ENCODE measurements at regions not wholly inside any gene's neighbourhood (a gene's known extent, or its start where the extent isn't known, plus 50 kb on each side); places are given as distances from the start of the nearest gene placed in this dataset.

- in situ Hi-C loops (cut with HindIII; ENCODE audit: low pct_unique_long_range_greater_than_20kb, low sequenced_read_pairs) (no loop called here), intact Hi-C loops (cut with micrococcal nuclease; ENCODE audit: unreplicated experiment) (no loop called here)
- no peaks in the 10 kb centered on the region for H3K27me3 ChIP-seq (ENCODE audit: control insufficient read depth, insufficient read depth, low read length)
- H3K4me1 ChIP-seq (ENCODE audit: control insufficient read depth, insufficient read depth, low read length), result no peaks in the 10 kb centered on the region
- H3K9me3 ChIP-seq (ENCODE audit: control insufficient read depth, insufficient read depth, low read depth, low read length), result no peaks in the 10 kb centered on the region
- ATAC-seq (no peak), DNase-seq (ENCODE audit: low read depth, low spot score) (no peak)
- H3K36me3 ChIP-seq (ENCODE audit: control insufficient read depth, insufficient read depth, low read length), result no peaks in the 10 kb centered on the region
- TF ChIP-seq CTCF (IDR thresholded peaks at IDR 0.05) (no peak), REST (IDR thresholded peaks at IDR 0.05; ENCODE audit: insufficient read depth in 1 of 2, low read depth in 2 of 2, low read length in 1 of 2) (no peak), POLR2AphosphoS5 (IDR thresholded peaks at IDR 0.05; ENCODE audit: low read depth, low read length) (no peak), SIN3A (IDR thresholded peaks at IDR 0.05; ENCODE audit: borderline replicate concordance, insufficient read depth, low read depth, low read length) (no peak), TCF7L2 (IDR thresholded peaks at IDR 0.05; ENCODE audit: low read depth, low read length) (no peak)
- POLR2A ChIA-PET, result no interaction called here
- no peak overlapping the region for H3K4me3 ChIP-seq (ENCODE audit: low read depth in 2 of 2, low read length in 2 of 2)
- CTCF ChIA-PET, result no interaction called here
- no peak overlapping the region for H3K27ac ChIP-seq (ENCODE audit: low read length)
- no TSS peak for BruUV-seq (replicated peaks)
These were observed 205.6 kb upstream of the EOLA2 start for GRCh38 chrX:150143721-150144440.

GRCh38 chrX:150146271-150146896 lies 208.1 kb upstream of the EOLA2 start:
- Histone ChIP-seq H3K36me3 (ENCODE audit: control insufficient read depth, insufficient read depth, low read length) (no peaks in the 10 kb centered on the region), H3K9me3 (ENCODE audit: control insufficient read depth, insufficient read depth, low read depth, low read length) (no peaks in the 10 kb centered on the region), H3K27me3 (ENCODE audit: control insufficient read depth, insufficient read depth, low read length) (no peaks in the 10 kb centered on the region), H3K27ac (ENCODE audit: low read length) (no peak overlapping the region), H3K4me1 (ENCODE audit: control insufficient read depth, insufficient read depth, low read length) (no peaks in the 10 kb centered on the region), H3K4me3 (ENCODE audit: low read depth in 2 of 2, low read length in 2 of 2) (no peak overlapping the region)
- TF ChIP-seq CTCF (IDR thresholded peaks at IDR 0.05) (no peak), TCF7L2 (IDR thresholded peaks at IDR 0.05; ENCODE audit: low read depth, low read length) (no peak), SIN3A (IDR thresholded peaks at IDR 0.05; ENCODE audit: borderline replicate concordance, insufficient read depth, low read depth, low read length) (no peak), POLR2AphosphoS5 (IDR thresholded peaks at IDR 0.05; ENCODE audit: low read depth, low read length) (no peak), REST (IDR thresholded peaks at IDR 0.05; ENCODE audit: insufficient read depth in 1 of 2, low read depth in 2 of 2, low read length in 1 of 2) (no peak)
- POLR2A ChIA-PET, result no interaction called here
- no peak for ATAC-seq
- intact Hi-C loops (cut with micrococcal nuclease; ENCODE audit: unreplicated experiment) (no loop called here), in situ Hi-C loops (cut with HindIII; ENCODE audit: low pct_unique_long_range_greater_than_20kb, low sequenced_read_pairs) (no loop called here)
- CTCF ChIA-PET, result no interaction called here
- DNase-seq (ENCODE audit: low read depth, low spot score), result no peak
- BruUV-seq (replicated peaks), result no TSS peak

All from Panc1 (cell line).